HepG2 (cell line): ENCODE measurements at regions not wholly inside any gene's neighbourhood (a gene's known extent, or its start where the extent isn't known, plus 50 kb on each side); places are given as distances from the start of the nearest gene placed in this dataset.

ENCODE experiments used
- ATAC-seq: fragments of 200-7000 bp; cut with Tn5 transposase; 3 replicates; pipeline ENCODE4 v1.9.1; 2020; ENCODE audit warnings: mild to moderate bottlenecking, moderate library complexity
- BruUV-seq: library from RNA; stranded (reverse); fragments of 400-500 nt; replicated peaks from 2 replicates; lab custom pipeline; 2021; lab: Mats Ljungman, UMichigan
- CTCF ChIA-PET: fragments of 300-600 bp; formaldehyde crosslinking; extraction: SDS; loops from one replicate; lab custom pipeline; 2021; ENCODE audit warnings: low total read pairs, inconsistent platforms, low intra/inter-chr PET ratio; lab: Yijun Ruan, JAX
- POLR2A ChIA-PET: fragments of 350-600 bp; sonication (Branson Sonifier 250); formaldehyde crosslinking; loops from one replicate; lab custom pipeline; 2020; ENCODE audit warnings: antibody characterized with exemption, inconsistent platforms; lab: Yijun Ruan, JAX
- DNase-seq: peaks from one replicate; pipeline ENCODE4 v3.0.0-alpha.2; 2015; ENCODE audit warnings: low spot score
- FAIRE-seq: peaks from 3 replicates; lab custom pipeline; 2011; peaks lifted over from hg19 to GRCh38; lab: Jason Lieb, UNC
- H2AFZ ChIP-seq: one replicate; pipeline ENCODE4 v1.6.1; 2011; ENCODE audit warnings: low read length, inconsistent platforms
- H3K27ac ChIP-seq: fragments of 300-600 bp; 3 replicates; pipeline ENCODE4 v1.8.0; 2011; ENCODE audit warnings: mixed run types, mild to moderate bottlenecking, mixed read lengths, low read length, inconsistent platforms; ENCODE audit not compliant: insufficient read depth; ENCODE audit errors: extremely low read length
- H3K27me3 ChIP-seq, 2 experiments: fragments of 200-600 bp in 1 of 2; 2 replicates in 1 of 2; 3 replicates in 1 of 2; pipeline versions ENCODE4 v1.6.0 to v1.8.0; 2011; ENCODE audit warnings: low read length in 2 of 2, mild to moderate bottlenecking in 2 of 2, moderate library complexity in 2 of 2, inconsistent platforms in 1 of 2; ENCODE audit not compliant: insufficient read depth in 2 of 2, control insufficient read depth in 1 of 2
- H3K36me3 ChIP-seq, 2 experiments: fragments of 200-600 bp in 1 of 2; replicated peaks in 1 of 2; 2 replicates in 1 of 2; 3 replicates in 1 of 2; pipeline versions ENCODE4 v1.5.1 to v1.8.0; 2011; ENCODE audit warnings: low read length in 2 of 2, inconsistent platforms in 1 of 2; ENCODE audit not compliant: insufficient read depth in 2 of 2, control insufficient read depth in 1 of 2
- H3K4me1 ChIP-seq: 2 replicates; pipeline ENCODE4 v1.5.1; 2012; ENCODE audit warnings: low read length, inconsistent platforms; ENCODE audit not compliant: insufficient read depth
- H3K4me2 ChIP-seq: 2 replicates; pipeline ENCODE4 v1.6.0; 2011; ENCODE audit warnings: low read depth, low read length, inconsistent platforms
- H3K4me3 ChIP-seq, 3 experiments: fragments of 200-600 bp in 1 of 3; sonication (generic), shearing (Covaris generic) in 1 of 3; replicated peaks in 1 of 3; 2 replicates each; pipeline ENCODE4 v1.5.1; 2011 to 2016; ENCODE audit warnings: low read length in 3 of 3, inconsistent platforms in 2 of 3, low read depth in 2 of 3, mild to moderate bottlenecking in 2 of 3, control low read depth in 1 of 3, mixed read lengths in 1 of 3; ENCODE audit not compliant: insufficient read depth in 1 of 3
- H3K79me2 ChIP-seq: one replicate; pipeline ENCODE4 v1.6.1; 2011; ENCODE audit warnings: low read length, inconsistent platforms; ENCODE audit not compliant: insufficient read depth
- H3K9ac ChIP-seq: 2 replicates; pipeline ENCODE4 v1.6.0; 2011; ENCODE audit warnings: mild to moderate bottlenecking, low read depth, low read length, inconsistent platforms; ENCODE audit not compliant: insufficient read depth
- H3K9me3 ChIP-seq: 2 replicates; pipeline ENCODE4 v1.5.1; 2012; ENCODE audit warnings: mild to moderate bottlenecking, low read length
- H4K20me1 ChIP-seq: 2 replicates; pipeline ENCODE4 v1.6.0; 2011; ENCODE audit warnings: inconsistent platforms, mild to moderate bottlenecking, low read length, moderate library complexity; ENCODE audit not compliant: insufficient read depth
- ARNT ChIP-seq: fragments of 450-650 bp; IDR thresholded peaks from 2 replicates; pipeline ENCODE4 v1.6.1; 2017
- CBX1 ChIP-seq: IDR thresholded peaks from one replicate; pipeline ENCODE4 v1.6.1; 2016; ENCODE audit warnings: antibody characterized with exemption, low read depth
- DPF2 ChIP-seq: sonication (generic); formaldehyde crosslinking; IDR thresholded peaks from 2 replicates; pipeline ENCODE4 v1.4.0; 2020; ENCODE audit warnings: mild to moderate bottlenecking, low read depth, missing genetic modification reagents, borderline replicate concordance
- KAT8 ChIP-seq: IDR thresholded peaks from 2 replicates; pipeline ENCODE4 v1.6.1; 2016; ENCODE audit warnings: missing genetic modification reagents, missing compliant biosample characterization
- MATR3 ChIP-seq: sonication (generic); formaldehyde crosslinking; IDR thresholded peaks from 2 replicates; pipeline ENCODE4 v1.4.0; 2020; ENCODE audit warnings: missing genetic modification reagents
- NR2F1 ChIP-seq, 2 experiments: fragments of 450-650 bp in 1 of 2; formaldehyde crosslinking in 1 of 2; IDR thresholded peaks; 2 replicates each; pipeline versions ENCODE4 v1.5.0 to v1.6.1; 2016 to 2020; ENCODE audit warnings: mild to moderate bottlenecking in 1 of 2, missing compliant biosample characterization in 1 of 2, missing genetic modification reagents in 1 of 2, moderate library complexity in 1 of 2
- PHB2 ChIP-seq: fragments of 450-650 bp; IDR thresholded peaks from 2 replicates; pipeline ENCODE4 v1.6.1; 2018; ENCODE audit not compliant: partially characterized antibody
- TMF1 ChIP-seq: sonication (generic); formaldehyde crosslinking; IDR thresholded peaks from 2 replicates; pipeline ENCODE4 v1.8.1; 2022; ENCODE audit warnings: low read depth, missing genetic modification reagents
- ZSCAN20 ChIP-seq: sonication (generic); formaldehyde crosslinking; IDR thresholded peaks from 2 replicates; pipeline ENCODE4 v1.4.0; 2020; ENCODE audit warnings: missing genetic modification reagents, mild to moderate bottlenecking, borderline replicate concordance
- WGBS: methylation state at CpG from one replicate; pipeline ENCODE4 v1.1.6; 2017; ENCODE audit warnings: low lambda C conversion rate; 5-methylcytosine and 5-hydroxymethylcytosine counted together
- in situ Hi-C: cut with HindIII; loops from 2 replicates; pipeline ENCODE4 v1.10.0; 2017; ENCODE audit warnings: low pct_unique_long_range_greater_than_20kb; ENCODE audit not compliant: extremely low pct_ligation_motif_present
- intact Hi-C: fragments of 100-400 bp; cut with micrococcal nuclease; formaldehyde crosslinking; loops from one replicate; pipeline ENCODE4 v1.10.0; 2022; ENCODE audit not compliant: unreplicated experiment
- TF ChIP-seq, protein P1 (sequence below): sonication (generic); formaldehyde crosslinking; IDR thresholded peaks from 2 replicates; pipeline ENCODE4 v1.5.0; 2020; ENCODE audit warnings: mild to moderate bottlenecking, missing genetic modification reagents
- TF ChIP-seq, protein P2 (sequence below): sonication (generic); formaldehyde crosslinking; IDR thresholded peaks from 2 replicates; pipeline ENCODE4 v1.8.0; 2022; ENCODE audit warnings: mild to moderate bottlenecking, missing genetic modification reagents, moderate library complexity
- TF ChIP-seq, protein P3 (sequence below): sonication (generic); formaldehyde crosslinking; IDR thresholded peaks from 2 replicates; pipeline ENCODE4 v1.5.1; 2020; ENCODE audit warnings: mild to moderate bottlenecking, missing genetic modification reagents, borderline replicate concordance
- TF ChIP-seq, protein P4 (sequence below): fragments of 450-650 bp; IDR thresholded peaks from 2 replicates; pipeline ENCODE4 v1.6.1; 2017

DNA sequence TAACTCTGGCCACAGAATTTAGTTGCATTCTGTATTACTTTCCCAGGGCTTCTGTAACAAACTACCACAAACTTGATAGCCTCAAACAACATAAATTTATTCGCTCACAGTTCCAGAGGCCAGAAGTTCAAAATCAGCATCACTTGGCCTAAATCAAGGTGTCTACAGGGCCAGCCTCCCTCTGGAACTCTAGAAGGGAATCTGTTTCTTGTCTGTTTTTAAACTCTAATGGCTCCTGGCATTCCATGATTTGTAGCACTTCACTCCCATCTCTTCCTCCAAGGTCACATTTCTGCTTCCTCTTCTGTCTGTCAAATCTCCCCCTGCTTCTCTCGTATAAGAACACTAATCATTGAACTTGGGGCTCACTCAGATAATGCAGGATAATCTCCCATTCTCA, 151.9 kb upstream of the ARPP21 start (continued):
- TF ChIP-seq, protein P1, sequence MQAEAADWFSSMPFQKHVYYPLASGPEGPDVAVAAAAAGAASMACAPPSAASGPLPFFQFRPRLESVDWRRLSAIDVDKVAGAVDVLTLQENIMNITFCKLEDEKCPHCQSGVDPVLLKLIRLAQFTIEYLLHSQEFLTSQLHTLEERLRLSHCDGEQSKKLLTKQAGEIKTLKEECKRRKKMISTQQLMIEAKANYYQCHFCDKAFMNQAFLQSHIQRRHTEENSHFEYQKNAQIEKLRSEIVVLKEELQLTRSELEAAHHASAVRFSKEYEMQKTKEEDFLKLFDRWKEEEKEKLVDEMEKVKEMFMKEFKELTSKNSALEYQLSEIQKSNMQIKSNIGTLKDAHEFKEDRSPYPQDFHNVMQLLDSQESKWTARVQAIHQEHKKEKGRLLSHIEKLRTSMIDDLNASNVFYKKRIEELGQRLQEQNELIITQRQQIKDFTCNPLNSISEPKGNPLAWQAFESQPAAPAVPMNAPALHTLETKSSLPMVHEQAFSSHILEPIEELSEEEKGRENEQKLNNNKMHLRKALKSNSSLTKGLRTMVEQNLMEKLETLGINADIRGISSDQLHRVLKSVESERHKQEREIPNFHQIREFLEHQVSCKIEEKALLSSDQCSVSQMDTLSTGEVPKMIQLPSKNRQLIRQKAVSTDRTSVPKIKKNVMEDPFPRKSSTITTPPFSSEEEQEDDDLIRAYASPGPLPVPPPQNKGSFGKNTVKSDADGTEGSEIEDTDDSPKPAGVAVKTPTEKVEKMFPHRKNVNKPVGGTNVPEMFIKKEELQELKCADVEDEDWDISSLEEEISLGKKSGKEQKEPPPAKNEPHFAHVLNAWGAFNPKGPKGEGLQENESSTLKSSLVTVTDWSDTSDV, result no peak
- no peak for TF ChIP-seq KAT8
- TF ChIP-seq, protein P2, sequence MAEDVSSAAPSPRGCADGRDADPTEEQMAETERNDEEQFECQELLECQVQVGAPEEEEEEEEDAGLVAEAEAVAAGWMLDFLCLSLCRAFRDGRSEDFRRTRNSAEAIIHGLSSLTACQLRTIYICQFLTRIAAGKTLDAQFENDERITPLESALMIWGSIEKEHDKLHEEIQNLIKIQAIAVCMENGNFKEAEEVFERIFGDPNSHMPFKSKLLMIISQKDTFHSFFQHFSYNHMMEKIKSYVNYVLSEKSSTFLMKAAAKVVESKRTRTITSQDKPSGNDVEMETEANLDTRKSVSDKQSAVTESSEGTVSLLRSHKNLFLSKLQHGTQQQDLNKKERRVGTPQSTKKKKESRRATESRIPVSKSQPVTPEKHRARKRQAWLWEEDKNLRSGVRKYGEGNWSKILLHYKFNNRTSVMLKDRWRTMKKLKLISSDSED (CRISPR knock-in tag), result no peak
- TF ChIP-seq CBX1, result no peak
- no peak for TF ChIP-seq TMF1 (CRISPR knock-in tag)
- TF ChIP-seq ZSCAN20, result no peak

DNA sequence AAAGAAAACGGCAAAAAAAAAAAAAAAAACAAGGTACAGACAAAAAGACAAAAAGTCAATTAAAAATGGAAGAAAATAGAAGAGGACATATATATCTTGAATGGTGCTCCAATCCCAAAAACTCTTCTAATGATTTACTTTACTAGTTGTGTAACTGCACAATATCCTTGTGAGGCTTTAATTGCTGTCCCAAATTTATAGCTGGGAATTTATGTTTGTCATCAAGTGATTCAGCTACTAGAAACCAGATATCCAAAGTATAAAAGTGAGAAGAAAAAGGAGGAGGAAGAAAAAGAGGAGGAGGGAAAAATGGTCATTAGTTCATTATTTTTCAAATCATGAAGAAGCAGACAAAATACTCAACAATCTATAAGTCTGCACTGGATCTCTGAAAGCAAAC, 150.8 kb upstream of the ARPP21 start:
- in situ Hi-C loops, result no loop called here
- H3K36me3 ChIP-seq, result no peaks in the 10 kb centered on the region
- DNase-seq (no peak), FAIRE-seq (no peak), ATAC-seq (no peak)
- no peak overlapping the region for H3K9ac ChIP-seq
- H2AFZ ChIP-seq, result no peak overlapping the region
- BruUV-seq, result no TSS peak
- ChIA-PET POLR2A (no interaction called here), CTCF (no interaction called here)
- H4K20me1 ChIP-seq, result no peaks in the 10 kb centered on the region
- H3K4me2 ChIP-seq, result no peak overlapping the region
- intact Hi-C loops, result no loop called here
- 0% methylated on average over 1 of the region's 1 CpG for WGBS
- no peaks in the 10 kb centered on the region for H3K4me1 ChIP-seq
- H3K27ac ChIP-seq, result no peak overlapping the region
- H3K27me3 ChIP-seq, result no peaks in the 10 kb centered on the region
- no peaks in the 10 kb centered on the region for H3K79me2 ChIP-seq
- no peaks in the 10 kb centered on the region for H3K9me3 ChIP-seq
- no peak overlapping the region for H3K4me3 ChIP-seq
- TF ChIP-seq ARNT (no peak), PHB2 (no peak), NR2F1 (CRISPR knock-in tag; IDR thresholded peaks at IDR 0.05) (no peak), DPF2 (CRISPR knock-in tag) (no peak), MATR3 (CRISPR knock-in tag) (no peak)
- TF ChIP-seq, protein P3, sequence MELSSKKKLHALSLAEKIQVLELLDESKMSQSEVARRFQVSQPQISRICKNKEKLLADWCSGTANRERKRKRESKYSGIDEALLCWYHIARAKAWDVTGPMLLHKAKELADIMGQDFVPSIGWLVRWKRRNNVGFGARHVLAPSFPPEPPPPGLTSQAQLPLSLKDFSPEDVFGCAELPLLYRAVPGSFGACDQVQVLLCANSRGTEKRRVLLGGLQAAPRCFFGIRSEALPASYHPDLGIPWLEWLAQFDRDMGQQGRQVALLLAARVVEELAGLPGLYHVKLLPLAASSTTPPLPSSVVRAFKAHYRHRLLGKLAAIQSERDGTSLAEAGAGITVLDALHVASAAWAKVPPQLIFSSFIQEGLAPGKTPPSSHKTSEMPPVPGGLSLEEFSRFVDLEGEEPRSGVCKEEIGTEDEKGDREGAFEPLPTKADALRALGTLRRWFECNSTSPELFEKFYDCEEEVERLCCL (CRISPR knock-in tag), result no peak
- TF ChIP-seq, protein P4, sequence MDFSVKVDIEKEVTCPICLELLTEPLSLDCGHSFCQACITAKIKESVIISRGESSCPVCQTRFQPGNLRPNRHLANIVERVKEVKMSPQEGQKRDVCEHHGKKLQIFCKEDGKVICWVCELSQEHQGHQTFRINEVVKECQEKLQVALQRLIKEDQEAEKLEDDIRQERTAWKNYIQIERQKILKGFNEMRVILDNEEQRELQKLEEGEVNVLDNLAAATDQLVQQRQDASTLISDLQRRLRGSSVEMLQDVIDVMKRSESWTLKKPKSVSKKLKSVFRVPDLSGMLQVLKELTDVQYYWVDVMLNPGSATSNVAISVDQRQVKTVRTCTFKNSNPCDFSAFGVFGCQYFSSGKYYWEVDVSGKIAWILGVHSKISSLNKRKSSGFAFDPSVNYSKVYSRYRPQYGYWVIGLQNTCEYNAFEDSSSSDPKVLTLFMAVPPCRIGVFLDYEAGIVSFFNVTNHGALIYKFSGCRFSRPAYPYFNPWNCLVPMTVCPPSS, result no peak
